Upper lobe of left lung (tissue), 4 donors: ENCODE measurements at regions not wholly inside any gene's neighbourhood (a gene's known extent, or its start where the extent isn't known, plus 50 kb on each side); places are given as distances from the start of the nearest gene placed in this dataset.

Source experiments
- CTCF ChIP-seq, 6 experiments: fragments of 450-650 bp in 4 of 6; fragments of 200-600 bp in 2 of 6; sonication (generic) in 2 of 6; IDR thresholded peaks; one replicate each; pipeline ENCODE4 v1.5.1; 2016 to 2019; ENCODE audit warnings: antibody characterized with exemption in 6 of 6
- EP300 ChIP-seq, 4 donors: sonication (generic); formaldehyde crosslinking; IDR thresholded peaks; one replicate each; pipeline ENCODE4 v1.5.1; 2017; ENCODE audit warnings: antibody characterized with exemption in 4 of 4, control low read depth in 2 of 4
- POLR2A ChIP-seq, 4 donors: fragments of 450-650 bp; IDR thresholded peaks; one replicate each; pipeline ENCODE4 v1.5.1; 2016 to 2017; ENCODE audit warnings: antibody characterized with exemption in 4 of 4, mild to moderate bottlenecking in 2 of 4

DNA sequence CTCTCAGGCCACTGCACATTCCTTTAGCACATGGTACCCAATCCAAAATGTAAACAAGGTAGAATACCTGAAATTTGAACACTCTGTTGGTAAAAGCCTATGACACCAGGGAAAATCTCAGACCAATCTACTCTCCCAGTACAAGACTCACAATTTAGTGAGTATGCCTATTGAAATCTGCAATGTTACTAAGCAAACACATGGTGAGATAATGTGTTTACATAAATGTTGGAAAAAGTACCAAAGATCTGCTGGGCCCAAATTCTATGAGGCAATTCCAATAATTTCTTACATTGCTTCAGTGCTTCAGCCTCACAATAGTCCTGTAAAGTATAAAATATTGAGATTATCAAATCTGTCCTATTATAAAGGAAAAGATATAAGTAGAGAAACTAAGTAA lies 536.1 kb downstream of the PYDC2 start:
- TF ChIP-seq EP300 (IDR thresholded peaks at IDR 0.05) (no peak), CTCF (IDR thresholded peaks at IDR 0.05) (no peak), POLR2A (IDR thresholded peaks at IDR 0.05) (no peak)
